Lung (tissue), 11 donors: ENCODE measurements at regions not wholly inside any gene's neighbourhood (a gene's known extent, or its start where the extent isn't known, plus 50 kb on each side); places are given as distances from the start of the nearest gene placed in this dataset.

Source experiments
- ATAC-seq: fragments of 200-7000 bp; cut with Tn5 transposase; one replicate; pipeline ENCODE4 v1.9.1; 2020; ENCODE audit warnings: moderate number of reproducible peaks; ENCODE audit not compliant: insufficient read depth, low FRiP score
- DNase-seq, 3 donors: peaks; one replicate each; pipeline ENCODE4 v3.0.0-alpha.2; 2013 to 2017
- H3K27ac ChIP-seq, 2 donors: one replicate each; pipeline ENCODE4 v1.5.1; 2013; ENCODE audit warnings: mild to moderate bottlenecking in 2 of 2, moderate library complexity in 2 of 2, control low read depth in 1 of 2, inconsistent platforms in 1 of 2, low read depth in 1 of 2, low read length in 1 of 2
- H3K27me3 ChIP-seq, 3 donors: one replicate each; pipeline ENCODE4 v1.5.1; 2013; ENCODE audit warnings: low read length in 2 of 3; ENCODE audit not compliant: control insufficient read depth in 3 of 3, insufficient read depth in 3 of 3
- H3K36me3 ChIP-seq, 4 donors: one replicate each; pipeline ENCODE4 v1.5.1; 2013; ENCODE audit warnings: low read length in 4 of 4, mild to moderate bottlenecking in 1 of 4, moderate library complexity in 1 of 4; ENCODE audit not compliant: control insufficient read depth in 4 of 4, insufficient read depth in 4 of 4
- H3K4me1 ChIP-seq, 5 donors: one replicate each; pipeline ENCODE4 v1.5.1; 2013; ENCODE audit warnings: low read length in 5 of 5, mild to moderate bottlenecking in 2 of 5, moderate library complexity in 1 of 5; ENCODE audit not compliant: control insufficient read depth in 5 of 5, insufficient read depth in 5 of 5
- H3K4me3 ChIP-seq: one replicate; pipeline ENCODE4 v1.5.1; 2013; ENCODE audit warnings: mild to moderate bottlenecking, control low read depth, moderate library complexity
- H3K9ac ChIP-seq, 2 donors: one replicate each; pipeline ENCODE4 v1.5.1; 2013; ENCODE audit warnings: low read length in 2 of 2, control low read depth in 1 of 2; ENCODE audit not compliant: insufficient read depth in 1 of 2
- H3K9me3 ChIP-seq, 4 donors: one replicate each; pipeline ENCODE4 v1.5.1; 2013; ENCODE audit warnings: low read length in 3 of 4, mild to moderate bottlenecking in 1 of 4, moderate library complexity in 1 of 4; ENCODE audit not compliant: control insufficient read depth in 4 of 4, insufficient read depth in 3 of 4
- WGBS, 2 donors: extraction: QIAGEN DNeasy Blood & Tissue Kit; methylation state at CpG; one replicate each; pipeline ENCODE4 v1.1.7; 2013; 5-methylcytosine and 5-hydroxymethylcytosine counted together
- TF ChIP-seq, protein P1 (sequence below): IDR thresholded peaks from 2 replicates; pipeline ENCODE4 v1.5.1; 2012; ENCODE audit warnings: mild to moderate bottlenecking; ENCODE audit errors: control extremely low read depth, extremely low read depth
- donor health status: control.
- donor health status: control.
- donor health status: Bipolar disorder and iron deficiency.
- donor health status: healthy.
- donor health status: DM: yes; HTN: yes; CAD: no.

DNA sequence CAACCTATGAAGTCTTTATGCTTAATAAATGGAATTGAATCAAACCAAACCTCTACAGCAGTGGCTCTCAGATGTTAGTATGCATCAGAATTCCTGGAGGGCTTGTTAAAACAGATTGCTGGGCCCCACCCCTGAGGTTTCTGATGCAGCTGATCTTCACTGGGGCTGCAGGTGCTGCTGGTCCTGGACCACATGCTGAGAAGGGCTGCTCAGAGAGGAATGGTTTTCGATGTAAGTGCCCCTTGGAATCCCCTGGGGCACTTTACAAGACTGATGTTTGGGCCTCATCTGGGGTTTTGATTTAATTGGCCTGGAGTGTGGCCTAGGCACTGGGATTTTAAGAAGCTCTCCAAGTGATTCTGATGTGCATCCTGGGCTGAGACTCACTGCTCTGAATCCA lies 403.8 kb upstream of the HS6ST1 start:
- 82 to 89% methylated on average over 1 of the region's 1 CpG for WGBS, 2 donors
- no peak overlapping the region for H3K4me3 ChIP-seq

DNA sequence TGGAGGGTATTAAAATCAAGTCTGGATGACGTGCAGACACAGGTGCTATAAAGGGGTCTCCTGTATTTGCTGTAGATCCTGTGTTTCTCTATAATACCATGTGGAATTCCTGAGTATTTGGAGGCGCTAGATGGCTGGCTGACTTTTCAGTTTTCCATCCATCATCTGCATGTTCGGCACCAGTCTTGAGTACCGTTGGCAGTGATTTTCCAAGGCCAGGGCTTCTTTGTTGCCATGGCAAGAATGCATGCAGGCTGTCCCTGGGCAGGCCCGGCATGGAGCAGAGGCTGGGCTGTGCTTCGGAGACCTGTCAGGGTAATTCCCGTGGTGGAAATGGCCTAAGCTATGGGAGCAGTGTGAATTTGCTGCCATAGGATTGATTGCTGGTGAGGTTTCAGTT lies 405.9 kb upstream of the HS6ST1 start:
- Histone ChIP-seq H3K36me3 (no peaks in the 10 kb centered on the region), H3K4me1 (peaks cover 0 to 10% (median 0%) of the 10 kb centered on the region in 5 donors), H3K9me3 (peaks cover 0 to 1% (median 0%) of the 10 kb centered on the region in 4 donors), H3K27me3 (no peaks in the 10 kb centered on the region), H3K4me3 (no peak overlapping the region), H3K9ac (no peak overlapping the region), H3K27ac (no peak overlapping the region)
- TF ChIP-seq, protein P1, sequence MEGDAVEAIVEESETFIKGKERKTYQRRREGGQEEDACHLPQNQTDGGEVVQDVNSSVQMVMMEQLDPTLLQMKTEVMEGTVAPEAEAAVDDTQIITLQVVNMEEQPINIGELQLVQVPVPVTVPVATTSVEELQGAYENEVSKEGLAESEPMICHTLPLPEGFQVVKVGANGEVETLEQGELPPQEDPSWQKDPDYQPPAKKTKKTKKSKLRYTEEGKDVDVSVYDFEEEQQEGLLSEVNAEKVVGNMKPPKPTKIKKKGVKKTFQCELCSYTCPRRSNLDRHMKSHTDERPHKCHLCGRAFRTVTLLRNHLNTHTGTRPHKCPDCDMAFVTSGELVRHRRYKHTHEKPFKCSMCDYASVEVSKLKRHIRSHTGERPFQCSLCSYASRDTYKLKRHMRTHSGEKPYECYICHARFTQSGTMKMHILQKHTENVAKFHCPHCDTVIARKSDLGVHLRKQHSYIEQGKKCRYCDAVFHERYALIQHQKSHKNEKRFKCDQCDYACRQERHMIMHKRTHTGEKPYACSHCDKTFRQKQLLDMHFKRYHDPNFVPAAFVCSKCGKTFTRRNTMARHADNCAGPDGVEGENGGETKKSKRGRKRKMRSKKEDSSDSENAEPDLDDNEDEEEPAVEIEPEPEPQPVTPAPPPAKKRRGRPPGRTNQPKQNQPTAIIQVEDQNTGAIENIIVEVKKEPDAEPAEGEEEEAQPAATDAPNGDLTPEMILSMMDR = no peak
- WGBS, 2 donors = 94 to 97% methylated on average over 7 of the region's 7 CpGs
- ATAC-seq (no peak), DNase-seq (no peak)

More for the DNA sequence above, 403.8 kb upstream of the HS6ST1 start:
- Histone ChIP-seq H3K27ac (no peak overlapping the region), H3K4me1 (peaks cover 0 to 8% (median 0%) of the 10 kb centered on the region in 5 donors), H3K36me3 (no peaks in the 10 kb centered on the region), H3K9me3 (peaks cover 0 to 5% (median 0%) of the 10 kb centered on the region in 4 donors), H3K27me3 (no peaks in the 10 kb centered on the region), H3K9ac (no peak overlapping the region)
- TF ChIP-seq, protein P1 = no peak
- DNase-seq (no peak), ATAC-seq (no peak)

DNA sequence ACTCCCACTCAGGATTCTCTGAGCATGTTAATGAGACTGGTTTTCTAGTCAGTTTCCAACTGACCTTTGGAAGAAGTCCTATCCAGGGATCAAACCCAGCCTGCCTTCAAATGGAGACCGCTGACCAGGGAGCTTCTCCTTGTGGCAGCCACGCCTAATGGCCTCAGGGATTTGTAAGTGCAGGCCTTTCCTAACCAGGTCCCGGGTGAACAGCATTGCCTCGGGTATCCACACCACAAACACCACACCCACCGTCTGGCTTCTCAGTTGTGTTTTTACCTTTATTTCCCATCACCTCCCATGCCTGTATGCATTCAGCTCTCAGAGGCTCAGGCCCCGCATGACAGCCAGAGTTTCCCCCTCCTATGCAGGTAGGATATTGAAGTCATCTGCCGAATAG lies 406.3 kb upstream of the HS6ST1 start:
- TF ChIP-seq, protein P1 = no peak
- Histone ChIP-seq H3K36me3 (no peaks in the 10 kb centered on the region), H3K27ac (no peak overlapping the region), H3K9me3 (peaks cover 0 to 1% (median 0%) of the 10 kb centered on the region in 4 donors), H3K4me3 (no peak overlapping the region), H3K27me3 (no peaks in the 10 kb centered on the region), H3K9ac (no peak overlapping the region), H3K4me1 (peaks cover 0 to 10% (median 0%) of the 10 kb centered on the region in 5 donors)
- WGBS, 2 donors = 93 to 95% methylated on average over 7 of the region's 7 CpGs
- DNase-seq (no peak), ATAC-seq (no peak)

DNA sequence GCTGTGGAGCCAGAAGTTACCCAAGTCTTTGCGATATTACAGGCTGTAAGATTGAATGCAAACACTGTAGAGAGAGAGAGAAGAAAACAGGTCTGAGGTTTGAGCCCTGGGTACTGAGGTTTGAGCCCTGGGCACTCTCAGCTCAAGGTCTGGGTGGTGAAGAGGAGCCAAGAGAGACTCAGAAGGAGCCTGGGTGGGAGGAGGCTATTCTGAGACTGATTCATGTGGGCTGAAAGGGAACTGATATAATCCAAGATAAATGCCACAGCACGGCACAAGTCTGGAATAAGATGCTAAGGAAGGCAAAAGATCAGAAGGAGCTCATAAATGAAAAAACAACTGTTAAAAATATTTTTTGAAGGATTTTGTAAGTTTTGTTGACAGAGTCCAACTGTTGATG lies 407.6 kb upstream of the HS6ST1 start:
- Histone ChIP-seq H3K4me1 (peaks cover 0 to 10% (median 0%) of the 10 kb centered on the region in 5 donors), H3K4me3 (no peak overlapping the region), H3K9ac (no peak overlapping the region), H3K27ac (no peak overlapping the region), H3K36me3 (no peaks in the 10 kb centered on the region), H3K9me3 (peaks cover 0 to 2% (median under 1%) of the 10 kb centered on the region in 4 donors), H3K27me3 (no peaks in the 10 kb centered on the region)
- DNase-seq (peak in 2 of 3 donors; percentile 31 to 40), ATAC-seq (no peak)
- TF ChIP-seq, protein P1 = no peak
- WGBS, 2 donors = 65 to 82% methylated on average over 2 of the region's 2 CpGs
